Activated T-cell treated with anti-CD3 and anti-CD28 coated beads for 4 hours (primary cell): ENCODE measurements at regions not wholly inside any gene's neighbourhood (a gene's known extent, or its start where the extent isn't known, plus 50 kb on each side); places are given as distances from the start of the nearest gene placed in this dataset.
"Not testable (repeated sequence)": the region's sequence is repeated elsewhere in the genome, so short reads cannot be mapped to it uniquely, and the experiment has no call there.

Source experiments
- DNase-seq: peaks from one replicate; pipeline ENCODE4 v3.0.0-alpha.2; 2020

GRCh38 chrX:122092978-122093377 is 1045.6 kb downstream of the GLUD2 start:
- no peak for DNase-seq

GRCh38 chrX:122094611-122095010 is 1047.2 kb downstream of the GLUD2 start:
- no peak for DNase-seq

GRCh38 chrX:122113376-122113775 is 1066.0 kb downstream of the GLUD2 start:
- no peak for DNase-seq

- DNase-seq = no peak
These were observed 1066.5 kb downstream of the GLUD2 start for GRCh38 chrX:122113896-122114295.

GRCh38 chrX:122115604-122116003 is 1068.2 kb downstream of the GLUD2 start:
- DNase-seq = no peak

- DNase-seq = no peak
These were observed 1064.7 kb upstream of the GRIA3 start for GRCh38 chrX:122119361-122119760.

- DNase-seq = no peak
These were observed 1061.8 kb upstream of the GRIA3 start for GRCh38 chrX:122122274-122122673.

GRCh38 chrX:122133478-122133877 is 1050.6 kb upstream of the GRIA3 start:
- DNase-seq = no peak

- DNase-seq = no peak
These were observed 1049.8 kb upstream of the GRIA3 start for GRCh38 chrX:122134291-122134690.

- no peak for DNase-seq
These were observed 1049.0 kb upstream of the GRIA3 start for GRCh38 chrX:122135070-122135469.

- not testable (repeated sequence) for DNase-seq
These were observed 1043.9 kb upstream of the GRIA3 start for GRCh38 chrX:122140219-122140618.

GRCh38 chrX:122154019-122154418 is 1030.1 kb upstream of the GRIA3 start:
- no peak for DNase-seq

- DNase-seq = no peak
These were observed 1015.8 kb upstream of the GRIA3 start for GRCh38 chrX:122168241-122168640.

GRCh38 chrX:122184791-122185190 is 999.3 kb upstream of the GRIA3 start:
- no peak for DNase-seq

- DNase-seq = no peak
These were observed 996.9 kb upstream of the GRIA3 start for GRCh38 chrX:122187069-122187713.

- DNase-seq = no peak
These were observed 995.3 kb upstream of the GRIA3 start for GRCh38 chrX:122188751-122189150.

- DNase-seq = no peak
These were observed 987.7 kb upstream of the GRIA3 start for GRCh38 chrX:122196343-122196742.

GRCh38 chrX:122203399-122203798 is 980.7 kb upstream of the GRIA3 start:
- no peak for DNase-seq

- DNase-seq = no peak
These were observed 965.4 kb upstream of the GRIA3 start for GRCh38 chrX:122218666-122219065.

- DNase-seq = no peak
These were observed 964.9 kb upstream of the GRIA3 start for GRCh38 chrX:122219226-122219625.

GRCh38 chrX:122219735-122220134 is 964.3 kb upstream of the GRIA3 start:
- DNase-seq = no peak

GRCh38 chrX:122220644-122221373 is 963.3 kb upstream of the GRIA3 start:
- DNase-seq = no peak

GRCh38 chrX:122221810-122222209 is 962.3 kb upstream of the GRIA3 start:
- DNase-seq = not testable (repeated sequence)

GRCh38 chrX:122224137-122224536 is 959.9 kb upstream of the GRIA3 start:
- not testable (repeated sequence) for DNase-seq

GRCh38 chrX:122238801-122239200 is 945.3 kb upstream of the GRIA3 start:
- no peak for DNase-seq
